K562 (cell line): ENCODE measurements at regions not wholly inside any gene's neighbourhood (a gene's known extent, or its start where the extent isn't known, plus 50 kb on each side); places are given as distances from the start of the nearest gene placed in this dataset.

Experiments used
- ATAC-seq: fragments of 200-7000 bp; cut with Tn5 transposase; 3 replicates; pipeline ENCODE4 v1.9.1; 2020; ENCODE audit warnings: moderate library complexity
- BruUV-seq: library from RNA; stranded (reverse); fragments of 400-500 nt; replicated peaks from 2 replicates; lab custom pipeline; 2021; lab: Mats Ljungman, UMichigan
- CTCF ChIA-PET: fragments of 300-600 bp; formaldehyde crosslinking; extraction: SDS; loops from one replicate; lab custom pipeline; 2021; ENCODE audit warnings: low intra/inter-chr PET ratio; lab: Yijun Ruan, JAX
- POLR2A ChIA-PET: fragments of 300-600, 350-650 bp; sonication (Branson Sonifier 250); formaldehyde crosslinking; extraction: SDS; loops from one replicate; lab custom pipeline; 2021; ENCODE audit warnings: antibody characterized with exemption, inconsistent platforms; lab: Yijun Ruan, JAX
- DNase-seq, 4 experiments: peaks; one replicate each; pipeline versions ENCODE4 v3.0.0 to v3.0.0-alpha.2; 2011 to 2018; ENCODE audit warnings: low spot score in 3 of 4, mixed read lengths in 3 of 4; ENCODE audit errors: extremely low read depth in 1 of 4
- FAIRE-seq: peaks from 2 replicates; lab custom pipeline; 2011; peaks lifted over from hg19 to GRCh38; lab: Jason Lieb, UNC
- H2AFZ ChIP-seq: 2 replicates; pipeline ENCODE4 v1.6.0; 2011; ENCODE audit warnings: low read depth, low read length, control low read depth, inconsistent platforms
- H3K27ac ChIP-seq: fragments of 200-600 bp; 3 replicates; pipeline ENCODE4 v1.8.0; 2011; ENCODE audit warnings: low read depth, mild to moderate bottlenecking, control low read depth, inconsistent platforms, low read length, moderate library complexity, mixed read lengths; ENCODE audit errors: extremely low read depth
- H3K27me3 ChIP-seq, 2 experiments: fragments of 300-600 bp in 1 of 2; 2 replicates in 1 of 2; 3 replicates in 1 of 2; pipeline versions ENCODE4 v1.6.0 to v1.8.0; 2011; ENCODE audit warnings: inconsistent platforms in 2 of 2, low read length in 2 of 2, mild to moderate bottlenecking in 1 of 2, mixed read lengths in 1 of 2, moderate library complexity in 1 of 2; ENCODE audit not compliant: control insufficient read depth in 2 of 2, insufficient read depth in 2 of 2
- H3K36me3 ChIP-seq: fragments of 300-600 bp; 3 replicates; pipeline ENCODE4 v1.8.0; 2011; ENCODE audit warnings: mild to moderate bottlenecking, low read length, inconsistent platforms; ENCODE audit not compliant: control insufficient read depth, insufficient read depth
- H3K4me1 ChIP-seq, 2 experiments: fragments of 200-600 bp in 1 of 2; replicated peaks in 1 of 2; 2 replicates in 1 of 2; 3 replicates in 1 of 2; pipeline versions ENCODE4 v1.5.1 to v1.8.0; 2011; ENCODE audit warnings: inconsistent platforms in 2 of 2, low read length in 2 of 2, mild to moderate bottlenecking in 1 of 2, mixed read lengths in 1 of 2, moderate library complexity in 1 of 2; ENCODE audit not compliant: control insufficient read depth in 2 of 2, insufficient read depth in 2 of 2
- H3K4me2 ChIP-seq: 2 replicates; pipeline ENCODE4 v1.6.1; 2011; ENCODE audit warnings: low read length, control low read depth, inconsistent platforms, mixed read lengths; ENCODE audit not compliant: insufficient read depth
- H3K4me3 ChIP-seq: fragments of 200-600 bp; sonication (generic), shearing (Covaris generic); 2 replicates; pipeline ENCODE4 v1.5.1; 2016; ENCODE audit warnings: control low read depth, inconsistent platforms
- H3K79me2 ChIP-seq: fragments of 200-600 bp; 3 replicates; pipeline ENCODE4 v1.8.0; 2011; ENCODE audit warnings: low read length, inconsistent platforms; ENCODE audit not compliant: control insufficient read depth, insufficient read depth
- H3K9ac ChIP-seq, 2 experiments: 2 replicates each; pipeline versions ENCODE4 v1.6.0 to v1.6.1; 2011; ENCODE audit warnings: low read depth in 2 of 2, low read length in 2 of 2, control low read depth in 1 of 2, inconsistent platforms in 1 of 2, mild to moderate bottlenecking in 1 of 2, mixed read lengths in 1 of 2; ENCODE audit not compliant: insufficient read depth in 1 of 2
- H3K9me1 ChIP-seq: one replicate; pipeline ENCODE4 v1.6.0; 2011; ENCODE audit warnings: inconsistent platforms, mild to moderate bottlenecking, low read length, moderate library complexity; ENCODE audit not compliant: control insufficient read depth, insufficient read depth
- H3K9me3 ChIP-seq: replicated peaks from 2 replicates; pipeline ENCODE4 v1.5.1; 2011; ENCODE audit warnings: low read depth, low read length, inconsistent platforms; ENCODE audit not compliant: control insufficient read depth, insufficient read depth
- H4K20me1 ChIP-seq: replicated peaks from 2 replicates; pipeline ENCODE4 v1.6.1; 2011; ENCODE audit warnings: low read length, inconsistent platforms, mixed read lengths; ENCODE audit not compliant: control insufficient read depth, insufficient read depth
- BCOR ChIP-seq: fragments of 450-650 bp; IDR thresholded peaks from 2 replicates; pipeline ENCODE4 v1.6.1; 2016
- CEBPB ChIP-seq: fragments of 450-650 bp; IDR thresholded peaks from 2 replicates; pipeline ENCODE4 v1.6.1; 2016; ENCODE audit warnings: missing genetic modification characterization, missing compliant biosample characterization
- CTBP1 ChIP-seq: fragments of 450-650 bp; IDR thresholded peaks from 2 replicates; pipeline ENCODE4 v1.6.1; 2016; ENCODE audit warnings: borderline replicate concordance
- DIDO1 ChIP-seq: fragments of 450-650 bp; IDR thresholded peaks from 2 replicates; pipeline ENCODE4 v1.6.1; 2016; ENCODE audit warnings: low read depth, missing biosample characterization, missing genetic modification characterization
- MAFK ChIP-seq: IDR thresholded peaks from 2 replicates; pipeline ENCODE4 v1.6.1; 2011; ENCODE audit warnings: low read length, improper control_type of control experiment
- RBM17 ChIP-seq: fragments of 200-400 bp; formaldehyde crosslinking; IDR thresholded peaks from 2 replicates; pipeline ENCODE4 v1.6.1; 2017; ENCODE audit warnings: low read depth, mild to moderate bottlenecking, low read length, borderline replicate concordance
- RFX1 ChIP-seq: fragments of 450-650 bp; IDR thresholded peaks from 2 replicates; pipeline ENCODE4 v1.6.1; 2016; ENCODE audit warnings: mild to moderate bottlenecking, moderate library complexity
- SMAD3 ChIP-seq: fragments of 450-650 bp; formaldehyde crosslinking; conservative IDR thresholded peaks from 2 replicates; pipeline ENCODE4 v1.4.0; 2020; ENCODE audit warnings: mild to moderate bottlenecking
- SNIP1 ChIP-seq: fragments of 450-650 bp; IDR thresholded peaks from 2 replicates; pipeline ENCODE4 v1.7.1; 2017; ENCODE audit warnings: low read depth, mild to moderate bottlenecking
- SP1 ChIP-seq: sonication (generic); formaldehyde crosslinking; IDR thresholded peaks from 2 replicates; pipeline ENCODE4 v1.8.1; 2022; ENCODE audit warnings: mild to moderate bottlenecking, missing genetic modification reagents
- TCF3 ChIP-seq: sonication (generic); formaldehyde crosslinking; IDR thresholded peaks from 2 replicates; pipeline ENCODE4 v1.4.0; 2020; ENCODE audit warnings: mild to moderate bottlenecking, missing genetic modification reagents
- ZNF12 ChIP-seq: sonication (generic); formaldehyde crosslinking; IDR thresholded peaks from 2 replicates; pipeline ENCODE4 v1.4.0; 2020; ENCODE audit warnings: mild to moderate bottlenecking, missing genetic modification reagents
- ZNF23 ChIP-seq: fragments of 250-450 bp; sonication (Bioruptor Pico); IDR thresholded peaks from 2 replicates; pipeline ENCODE4 v1.4.0; 2020; ENCODE audit warnings: mild to moderate bottlenecking
- WGBS: fragments of 100-300 bp; shearing (Covaris generic); methylation state at CpG from one replicate; pipeline ENCODE4 v1.1.6; 2016; ENCODE audit warnings: low coverage, mixed read lengths; ENCODE audit not compliant: insufficient coverage; ENCODE audit errors: missing lambda C conversion rate; 5-methylcytosine and 5-hydroxymethylcytosine counted together
- in situ Hi-C: fragments of 300-500 bp; cut with MboI; formaldehyde crosslinking; loops from 4 replicates; pipeline ENCODE4 v1.15.0; 2018; ENCODE audit warnings: inconsistent platforms, mixed read lengths
- intact Hi-C: fragments of 100-400 bp; cut with micrococcal nuclease; formaldehyde crosslinking; loops from 2 replicates; pipeline ENCODE4 v1.14.2; 2022
- TF ChIP-seq, protein P1 (sequence below): fragments of 450-650 bp; formaldehyde crosslinking; IDR thresholded peaks from 2 replicates; pipeline ENCODE4 v1.4.0; 2020; ENCODE audit warnings: mild to moderate bottlenecking
- TF ChIP-seq, protein P2 (sequence below), 2 experiments: fragments of 450-650 bp; IDR thresholded peaks; 2 replicates each; pipeline ENCODE4 v1.6.1; 2016; ENCODE audit warnings: mild to moderate bottlenecking in 2 of 2, borderline replicate concordance in 1 of 2, low read depth in 1 of 2, moderate library complexity in 1 of 2
- TF ChIP-seq, protein P3 (sequence below): fragments of 450-650 bp; formaldehyde crosslinking; IDR thresholded peaks from 2 replicates; pipeline ENCODE4 v1.4.0; 2022; ENCODE audit warnings: missing genetic modification characterization

DNA sequence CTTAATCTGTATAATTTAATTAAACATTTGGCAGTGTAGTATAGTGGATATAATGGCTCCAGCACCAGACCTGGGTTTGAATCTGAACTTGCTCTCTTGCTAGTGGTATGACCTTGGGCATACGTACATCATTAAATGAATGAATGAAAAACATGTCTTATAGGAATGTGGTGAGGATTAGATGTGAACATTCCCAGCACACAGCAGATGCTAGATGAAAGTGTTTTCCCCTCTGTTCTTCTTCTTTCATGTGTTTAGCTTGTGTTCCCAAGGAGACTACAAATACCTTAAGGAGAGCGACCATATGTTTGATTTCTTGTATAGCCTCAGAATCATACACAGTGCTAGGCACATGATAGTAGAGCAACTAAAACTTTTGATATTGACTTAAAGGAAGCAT is 56.5 kb downstream of the CT47B1 start:
- Histone ChIP-seq H3K36me3 (no peaks in the 10 kb centered on the region), H3K27ac (no peak overlapping the region), H4K20me1 (no peaks in the 10 kb centered on the region), H3K79me2 (no peaks in the 10 kb centered on the region), H3K9ac (no peak overlapping the region), H3K4me3 (no peak overlapping the region), H3K4me2 (no peak overlapping the region), H2AFZ (no peak overlapping the region), H3K27me3 (no peaks in the 10 kb centered on the region), H3K9me1 (no peaks in the 10 kb centered on the region), H3K9me3 (no peaks in the 10 kb centered on the region), H3K4me1 (no peaks in the 10 kb centered on the region)
- ChIA-PET CTCF (no interaction called here), POLR2A (no interaction called here)
- no peak for FAIRE-seq
- intact Hi-C loops: no loop called here
- in situ Hi-C loops: no loop called here
- 0% methylated on average over 2 of the region's 2 CpGs for WGBS
- ATAC-seq: no peak
- no peak for DNase-seq
- no TSS peak for BruUV-seq
- TF ChIP-seq ZNF23 (no peak), CTBP1 (no peak), MAFK (no peak), RBM17 (no peak), DIDO1 (tag) (no peak), ZNF12 (CRISPR knock-in tag) (no peak), CEBPB (tag) (no peak), SNIP1 (no peak), RFX1 (no peak), BCOR (no peak), TCF3 (CRISPR knock-in tag) (no peak), SP1 (CRISPR knock-in tag) (no peak), SMAD3 (CRISPR knock-in tag) (no peak)
- TF ChIP-seq, protein P1, sequence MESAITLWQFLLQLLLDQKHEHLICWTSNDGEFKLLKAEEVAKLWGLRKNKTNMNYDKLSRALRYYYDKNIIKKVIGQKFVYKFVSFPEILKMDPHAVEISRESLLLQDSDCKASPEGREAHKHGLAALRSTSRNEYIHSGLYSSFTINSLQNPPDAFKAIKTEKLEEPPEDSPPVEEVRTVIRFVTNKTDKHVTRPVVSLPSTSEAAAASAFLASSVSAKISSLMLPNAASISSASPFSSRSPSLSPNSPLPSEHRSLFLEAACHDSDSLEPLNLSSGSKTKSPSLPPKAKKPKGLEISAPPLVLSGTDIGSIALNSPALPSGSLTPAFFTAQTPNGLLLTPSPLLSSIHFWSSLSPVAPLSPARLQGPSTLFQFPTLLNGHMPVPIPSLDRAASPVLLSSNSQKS (CRISPR knock-in tag): no peak
- TF ChIP-seq, protein P2, sequence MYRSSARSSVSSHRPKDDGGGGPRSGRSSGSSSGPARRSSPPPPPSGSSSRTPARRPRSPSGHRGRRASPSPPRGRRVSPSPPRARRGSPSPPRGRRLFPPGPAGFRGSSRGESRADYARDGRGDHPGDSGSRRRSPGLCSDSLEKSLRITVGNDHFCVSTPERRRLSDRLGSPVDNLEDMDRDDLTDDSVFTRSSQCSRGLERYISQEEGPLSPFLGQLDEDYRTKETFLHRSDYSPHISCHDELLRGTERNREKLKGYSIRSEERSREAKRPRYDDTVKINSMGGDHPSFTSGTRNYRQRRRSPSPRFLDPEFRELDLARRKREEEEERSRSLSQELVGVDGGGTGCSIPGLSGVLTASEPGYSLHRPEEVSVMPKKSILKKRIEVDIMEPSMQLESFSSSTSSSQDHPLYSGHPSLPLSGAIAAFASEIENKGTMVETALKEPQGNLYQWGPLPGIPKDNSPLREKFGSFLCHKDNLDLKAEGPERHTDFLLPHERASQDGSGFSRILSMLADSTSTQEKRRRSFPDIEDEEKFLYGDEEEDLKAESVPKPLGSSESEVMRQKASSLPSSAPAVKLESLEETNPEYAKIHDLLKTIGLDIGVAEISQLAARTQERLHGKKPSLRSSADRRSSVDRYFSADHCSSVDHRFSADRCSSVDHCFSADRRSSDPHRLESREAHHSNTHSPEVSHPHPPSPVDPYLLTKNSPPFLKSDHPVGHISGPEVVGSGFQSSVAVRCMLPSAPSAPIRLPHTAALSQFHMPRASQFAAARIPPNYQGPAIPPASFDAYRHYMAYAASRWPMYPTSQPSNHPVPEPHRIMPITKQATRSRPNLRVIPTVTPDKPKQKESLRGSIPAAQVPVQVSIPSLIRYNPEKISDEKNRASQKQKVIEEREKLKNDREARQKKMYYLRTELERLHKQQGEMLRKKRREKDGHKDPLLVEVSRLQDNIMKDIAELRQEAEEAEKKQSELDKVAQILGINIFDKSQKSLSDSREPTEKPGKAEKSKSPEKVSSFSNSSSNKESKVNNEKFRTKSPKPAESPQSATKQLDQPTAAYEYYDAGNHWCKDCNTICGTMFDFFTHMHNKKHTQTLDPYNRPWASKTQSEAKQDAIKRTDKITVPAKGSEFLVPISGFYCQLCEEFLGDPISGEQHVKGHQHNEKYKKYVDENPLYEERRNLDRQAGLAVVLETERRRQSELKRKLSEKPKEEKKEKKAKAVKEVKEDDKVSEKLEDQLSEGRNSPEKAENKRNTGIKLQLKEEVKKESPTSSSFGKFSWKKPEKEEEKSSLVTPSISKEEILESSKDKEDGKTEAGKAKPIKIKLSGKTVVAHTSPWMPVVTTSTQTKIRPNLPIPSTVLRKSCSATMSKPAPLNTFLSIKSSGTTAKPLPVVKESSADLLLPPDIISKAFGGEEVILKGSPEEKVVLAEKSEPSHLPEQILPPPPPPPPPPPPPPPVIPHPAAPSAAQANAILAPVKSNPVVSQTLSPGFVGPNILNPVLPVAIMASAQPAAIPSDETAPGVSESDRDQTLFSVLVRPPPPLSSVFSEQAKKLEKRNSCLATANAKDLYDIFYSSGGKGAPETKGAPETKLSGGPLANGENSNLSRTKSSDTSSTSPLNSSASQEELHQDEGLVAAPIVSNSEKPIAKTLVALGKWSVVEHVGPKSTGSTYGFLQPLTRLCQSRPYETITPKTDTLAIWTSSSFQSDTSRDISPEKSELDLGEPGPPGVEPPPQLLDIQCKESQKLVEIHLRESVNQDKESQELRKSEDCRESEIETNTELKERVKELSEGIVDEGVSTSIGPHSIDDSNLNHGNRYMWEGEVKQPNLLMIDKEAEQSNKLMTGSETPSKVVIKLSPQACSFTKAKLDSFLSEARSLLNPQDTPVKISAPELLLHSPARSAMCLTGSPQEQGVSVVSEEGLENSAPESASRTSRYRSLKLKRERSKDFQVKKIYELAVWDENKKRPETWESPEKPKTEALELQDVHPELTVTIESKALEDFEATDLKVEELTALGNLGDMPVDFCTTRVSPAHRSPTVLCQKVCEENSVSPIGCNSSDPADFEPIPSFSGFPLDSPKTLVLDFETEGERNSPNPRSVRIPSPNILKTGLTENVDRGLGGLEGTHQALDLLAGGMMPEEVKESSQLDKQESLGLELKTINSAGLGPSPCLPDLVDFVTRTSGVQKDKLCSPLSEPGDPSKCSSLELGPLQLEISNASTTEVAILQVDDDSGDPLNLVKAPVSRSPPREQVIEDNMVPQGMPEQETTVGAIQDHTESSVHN (IDR thresholded peaks at IDR 0.05; ENCODE audit: borderline replicate concordance in 1 of 2, low read depth in 1 of 2): no peak
- TF ChIP-seq, protein P3, sequence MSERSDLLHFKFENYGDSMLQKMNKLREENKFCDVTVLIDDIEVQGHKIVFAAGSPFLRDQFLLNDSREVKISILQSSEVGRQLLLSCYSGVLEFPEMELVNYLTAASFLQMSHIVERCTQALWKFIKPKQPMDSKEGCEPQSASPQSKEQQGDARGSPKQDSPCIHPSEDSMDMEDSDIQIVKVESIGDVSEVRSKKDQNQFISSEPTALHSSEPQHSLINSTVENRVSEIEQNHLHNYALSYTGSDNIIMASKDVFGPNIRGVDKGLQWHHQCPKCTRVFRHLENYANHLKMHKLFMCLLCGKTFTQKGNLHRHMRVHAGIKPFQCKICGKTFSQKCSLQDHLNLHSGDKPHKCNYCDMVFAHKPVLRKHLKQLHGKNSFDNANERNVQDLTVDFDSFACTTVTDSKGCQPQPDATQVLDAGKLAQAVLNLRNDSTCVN (CRISPR knock-in tag): no peak
